SK-N-SH (cell line): ENCODE measurements at regions not wholly inside any gene's neighbourhood (a gene's known extent, or its start where the extent isn't known, plus 50 kb on each side); places are given as distances from the start of the nearest gene placed in this dataset.

ENCODE experiments used
- CTCF ChIA-PET: fragments of 300-600, 350-600 bp; formaldehyde crosslinking; extraction: SDS; loops from one replicate; lab custom pipeline; 2021; lab: Yijun Ruan, JAX
- POLR2A ChIA-PET: fragments of 350-600 bp; sonication (Branson Sonifier 250); formaldehyde crosslinking; extraction: SDS; loops from one replicate; lab custom pipeline; 2020; ENCODE audit warnings: antibody characterized with exemption, inconsistent platforms; lab: Yijun Ruan, JAX
- DNase-seq: peaks from one replicate; pipeline ENCODE4 v3.0.0; 2012
- H2AFZ ChIP-seq: fragments of 200-600 bp; sonication (generic); 2 replicates; pipeline ENCODE4 v1.8.1; 2016; ENCODE audit warnings: antibody characterized with exemption, mild to moderate bottlenecking, low read depth
- H3F3A ChIP-seq: fragments of 200-600 bp; sonication (generic); replicated peaks from 2 replicates; pipeline ENCODE3; 2016; ENCODE audit warnings: antibody characterized with exemption, mild to moderate bottlenecking; ENCODE audit not compliant: insufficient read depth
- H3K27ac ChIP-seq, 2 experiments: fragments of 200-500 bp in 1 of 2; fragments of 200-600 bp in 1 of 2; sonication (Bioruptor generic) in 1 of 2; sonication (generic), shearing (Covaris generic) in 1 of 2; 2 replicates each; pipeline versions ENCODE4 v1.5.1 to v1.6.1; 2014 to 2016; ENCODE audit warnings: low read depth in 2 of 2, inconsistent platforms in 1 of 2, low read length in 1 of 2, mild to moderate bottlenecking in 1 of 2, mixed read lengths in 1 of 2
- H3K27me3 ChIP-seq: fragments of 200-600 bp; sonication (generic), shearing (Covaris generic); 2 replicates; pipeline ENCODE4 v1.6.1; 2016; ENCODE audit warnings: mixed run types; ENCODE audit not compliant: insufficient read depth
- H3K36me3 ChIP-seq, 2 experiments: fragments of 200-500 bp in 1 of 2; fragments of 200-600 bp in 1 of 2; sonication (Bioruptor generic) in 1 of 2; sonication (generic) in 1 of 2; replicated peaks in 1 of 2; 2 replicates each; pipeline versions ENCODE3 to v1.5.1; 2014 to 2016; ENCODE audit warnings: low read length in 1 of 2, mild to moderate bottlenecking in 1 of 2; ENCODE audit not compliant: insufficient read depth in 2 of 2, control insufficient read depth in 1 of 2
- H3K4me1 ChIP-seq, 2 experiments: fragments of 200-500 bp in 1 of 2; fragments of 200-600 bp in 1 of 2; sonication (Bioruptor generic) in 1 of 2; sonication (generic), shearing (Covaris generic) in 1 of 2; 2 replicates each; pipeline versions ENCODE4 v1.5.1 to v1.6.1; 2014 to 2016; ENCODE audit warnings: low read depth in 1 of 2, low read length in 1 of 2, mixed run types in 1 of 2; ENCODE audit not compliant: insufficient read depth in 2 of 2, control insufficient read depth in 1 of 2
- H3K4me2 ChIP-seq: fragments of 200-600 bp; sonication (generic), shearing (Covaris generic); 2 replicates; pipeline ENCODE4 v1.6.1; 2017; ENCODE audit warnings: mixed run types
- H3K4me3 ChIP-seq, 2 experiments: fragments of 200-500 bp in 1 of 2; fragments of 200-600 bp in 1 of 2; sonication (Bioruptor generic) in 1 of 2; sonication (generic), shearing (Covaris generic) in 1 of 2; 2 replicates each; pipeline versions ENCODE4 v1.5.1 to v1.8.1; 2014 to 2016; ENCODE audit warnings: low read depth in 2 of 2, inconsistent platforms in 1 of 2, low read length in 1 of 2, mild to moderate bottlenecking in 1 of 2, mixed read lengths in 1 of 2, moderate library complexity in 1 of 2
- H3K79me2 ChIP-seq: fragments of 200-600 bp; sonication (generic); 2 replicates; pipeline ENCODE4 v1.8.1; 2017; ENCODE audit warnings: mild to moderate bottlenecking; ENCODE audit not compliant: insufficient read depth
- H3K9ac ChIP-seq: fragments of 200-600 bp; sonication (generic); 2 replicates; pipeline ENCODE4 v1.6.1; 2017; ENCODE audit warnings: mixed run types
- H3K9me2 ChIP-seq: fragments of 200-600 bp; sonication (generic); 2 replicates; pipeline ENCODE4 v1.6.1; 2017; ENCODE audit warnings: mixed run types
- H3K9me3 ChIP-seq: fragments of 200-600 bp; sonication (generic); 2 replicates; pipeline ENCODE4 v1.6.1; 2017; ENCODE audit warnings: mixed run types, mild to moderate bottlenecking, moderate library complexity
- H4K20me1 ChIP-seq: fragments of 200-600 bp; sonication (generic); 2 replicates; pipeline ENCODE4 v1.6.1; 2017; ENCODE audit warnings: mild to moderate bottlenecking, mixed run types; ENCODE audit not compliant: insufficient read depth
- CTCF ChIP-seq: fragments of 200-600 bp; sonication (generic); IDR thresholded peaks from 2 replicates; pipeline ENCODE4 v1.6.1; 2017; ENCODE audit warnings: antibody characterized with exemption, mild to moderate bottlenecking, moderate library complexity
- EP300 ChIP-seq, 2 experiments: IDR thresholded peaks; 2 replicates each; pipeline versions ENCODE4 v1.4.0 to v1.6.1; 2012; ENCODE audit warnings: borderline replicate concordance in 1 of 2, low read depth in 1 of 2, low read length in 1 of 2
- EZH2phosphoT487 ChIP-seq: fragments of 200-600 bp; sonication (generic); IDR thresholded peaks from 2 replicates; pipeline ENCODE4 v1.6.1; 2017; ENCODE audit warnings: low read depth, mixed run types, mild to moderate bottlenecking, antibody characterized with exemption, moderate library complexity, borderline replicate concordance
- FOSL2 ChIP-seq: IDR thresholded peaks from 2 replicates; pipeline ENCODE4 v1.4.0; 2012; ENCODE audit warnings: low read depth, mild to moderate bottlenecking, moderate library complexity, borderline replicate concordance
- FOXM1 ChIP-seq: IDR thresholded peaks from 2 replicates; pipeline ENCODE4 v1.4.0; 2012; ENCODE audit warnings: low read depth, mild to moderate bottlenecking
- JUND ChIP-seq: IDR thresholded peaks from 2 replicates; pipeline ENCODE4 v1.4.0; 2012
- MAX ChIP-seq: IDR thresholded peaks from 2 replicates; pipeline ENCODE4 v1.4.0; 2012; ENCODE audit warnings: low read depth
- MEF2A ChIP-seq: IDR thresholded peaks from 2 replicates; pipeline ENCODE4 v1.4.0; 2012; ENCODE audit warnings: low read depth, borderline replicate concordance
- MXI1 ChIP-seq: IDR thresholded peaks from 2 replicates; pipeline ENCODE4 v1.6.1; 2012; ENCODE audit warnings: mild to moderate bottlenecking, low read depth, low read length, improper control_type of control experiment
- PBX3 ChIP-seq: IDR thresholded peaks from 2 replicates; pipeline ENCODE4; 2012
- RAD21 ChIP-seq: IDR thresholded peaks from 2 replicates; pipeline ENCODE4 v1.6.1; 2012; ENCODE audit warnings: mild to moderate bottlenecking, low read length
- RCOR1 ChIP-seq: fragments of 150-350 bp; IDR thresholded peaks from 2 replicates; pipeline ENCODE4 v1.6.1; 2017; ENCODE audit warnings: antibody characterized with exemption, low read length
- REST ChIP-seq: IDR thresholded peaks from 2 replicates; pipeline ENCODE4 v1.6.1; 2012; ENCODE audit warnings: mild to moderate bottlenecking, low read depth, low read length, moderate library complexity
- SIN3A ChIP-seq: IDR thresholded peaks from 2 replicates; pipeline ENCODE4 v1.6.1; 2012; ENCODE audit warnings: low read depth, mild to moderate bottlenecking, low read length, moderate library complexity, borderline replicate concordance
- TAF1 ChIP-seq: IDR thresholded peaks from 2 replicates; pipeline ENCODE4 v1.6.1; 2012; ENCODE audit warnings: low read depth, mild to moderate bottlenecking, low read length, moderate library complexity, borderline replicate concordance
- TEAD4 ChIP-seq: IDR thresholded peaks from 2 replicates; pipeline ENCODE4 v1.4.0; 2012; ENCODE audit warnings: mild to moderate bottlenecking, borderline replicate concordance; ENCODE audit not compliant: insufficient read depth
- USF1 ChIP-seq: IDR thresholded peaks from 2 replicates; pipeline ENCODE4 v1.4.0; 2012; ENCODE audit warnings: low read depth, borderline replicate concordance
- USF2 ChIP-seq: fragments of 150-350 bp; IDR thresholded peaks from 2 replicates; pipeline ENCODE4 v1.6.1; 2017; ENCODE audit warnings: antibody characterized with exemption, low read length, low read depth, borderline replicate concordance
- WGBS: methylation state at CpG from one replicate; pipeline ENCODE4 v1.1.6; 2017; ENCODE audit warnings: low lambda C conversion rate; 5-methylcytosine and 5-hydroxymethylcytosine counted together

- Histone ChIP-seq H3K27ac (no peak overlapping the region), H3K4me1 (no peaks in the 10 kb centered on the region), H3K27me3 (no peaks in the 10 kb centered on the region), H3K4me2 (no peak overlapping the region), H2AFZ (no peak overlapping the region), H4K20me1 (no peaks in the 10 kb centered on the region), H3K9me2 (no peaks in the 10 kb centered on the region), H3K9me3 (no peaks in the 10 kb centered on the region), H3K36me3 (no peaks in the 10 kb centered on the region), H3K9ac (no peak overlapping the region), H3K4me3 (no peak overlapping the region), H3F3A (no peaks in the 10 kb centered on the region), H3K79me2 (no peaks in the 10 kb centered on the region)
- CTCF ChIA-PET = no interaction called here
- no peak for DNase-seq
- TF ChIP-seq PBX3 (no peak), FOXM1 (no peak), EP300 (IDR thresholded peaks at IDR 0.05; ENCODE audit: borderline replicate concordance in 1 of 2, low read depth in 1 of 2, low read length in 1 of 2) (no peak), EZH2phosphoT487 (no peak), MEF2A (no peak)
- POLR2A ChIA-PET = no interaction called here
Measured at GRCh38 chr3:135849827-135850226, 115.7 kb upstream of the PPP2R3A start.

GRCh38 chr3:135851201-135852081 is 114.1 kb upstream of the PPP2R3A start:
- CTCF ChIA-PET = no interaction called here
- H4K20me1 ChIP-seq = no peaks in the 10 kb centered on the region
- no peak overlapping the region for H3K27ac ChIP-seq
- POLR2A ChIA-PET = no interaction called here
- H3K79me2 ChIP-seq = no peaks in the 10 kb centered on the region
- no peaks in the 10 kb centered on the region for H3K27me3 ChIP-seq
- H3F3A ChIP-seq = no peaks in the 10 kb centered on the region
- H3K9ac ChIP-seq = no peak overlapping the region
- no peaks in the 10 kb centered on the region for H3K9me3 ChIP-seq
- no peak overlapping the region for H2AFZ ChIP-seq
- H3K4me2 ChIP-seq = no peak overlapping the region
- 14% methylated on average over 4 of the region's 4 CpGs for WGBS
- H3K9me2 ChIP-seq = no peaks in the 10 kb centered on the region
- no peak overlapping the region for H3K4me3 ChIP-seq
- no peak for DNase-seq
- H3K4me1 ChIP-seq = no peaks in the 10 kb centered on the region
- no peaks in the 10 kb centered on the region for H3K36me3 ChIP-seq
- no peak for TF ChIP-seq USF2
- TF ChIP-seq TAF1 = no peak
- no peak for TF ChIP-seq CTCF
- no peak for TF ChIP-seq EZH2phosphoT487
- TF ChIP-seq MEF2A = no peak
- no peak for TF ChIP-seq FOSL2
- TF ChIP-seq MXI1 = no peak
- TF ChIP-seq RAD21 = no peak
- TF ChIP-seq USF1 = no peak
- TF ChIP-seq TEAD4 = no peak
- no peak for TF ChIP-seq MAX
- TF ChIP-seq SIN3A = no peak
- no peak for TF ChIP-seq RCOR1
- no peak for TF ChIP-seq JUND
- no peak for TF ChIP-seq REST
